ENCODE measurements at regions not wholly inside any gene's neighbourhood (a gene's known extent, or its start where the extent isn't known, plus 50 kb on each side); places are given as distances from the start of the nearest gene placed in this dataset.

DNA sequence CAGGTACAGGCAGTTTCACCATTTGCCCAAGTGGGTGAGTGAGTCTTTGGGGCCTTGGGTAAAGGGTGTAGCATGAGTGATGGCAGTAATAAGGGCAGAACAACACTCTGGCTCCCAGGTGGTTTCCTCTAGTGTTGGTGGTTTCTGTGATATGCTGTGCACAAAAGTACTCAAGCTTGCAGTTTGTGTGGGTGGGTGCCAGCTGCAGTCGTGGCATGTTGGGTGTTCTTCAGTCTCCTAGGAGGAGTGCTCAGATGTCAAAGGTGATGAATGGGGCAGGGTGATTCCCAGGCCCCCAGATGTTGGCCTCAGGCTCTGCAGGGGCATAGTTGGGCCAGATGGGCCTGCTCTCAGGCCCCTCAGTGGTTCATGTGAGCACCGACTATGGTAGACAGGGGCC lies 166.1 kb upstream of the KLF8 start:
- no peak overlapping the region for H3K56ac ChIP-seq (ENCODE audit: low read length)
- H2BK5ac ChIP-seq (ENCODE audit: low read length): no peak overlapping the region
- H3K18ac ChIP-seq (ENCODE audit: low read length): no peak overlapping the region
- no peak overlapping the region for H3K4me2 ChIP-seq (ENCODE audit: low read length)
- no peaks in the 10 kb centered on the region for H3K4me1 ChIP-seq (ENCODE audit: control insufficient read depth, low read depth, low read length)
- no peaks in the 10 kb centered on the region for H3K36me3 ChIP-seq (ENCODE audit: control insufficient read depth, insufficient read depth, low read length)
- no peak overlapping the region for H2BK120ac ChIP-seq (ENCODE audit: low read depth, low read length)
- no peak overlapping the region for H3K4me3 ChIP-seq (ENCODE audit: low read length)
- WGBS (ENCODE audit: extremely low coverage, insufficient coverage, low lambda C conversion rate): no CpG with 5 or more reads among the region's 2 CpGs
- H2BK15ac ChIP-seq (replicated peaks; ENCODE audit: low read depth): no peak overlapping the region
- H3K79me1 ChIP-seq (ENCODE audit: low read length): no peaks in the 10 kb centered on the region
- no peak overlapping the region for H3K27ac ChIP-seq (ENCODE audit: low read depth, low read length)
- H4K5ac ChIP-seq (ENCODE audit: low read length): no peak overlapping the region
- DNase-seq: no peak
- H3K27me3 ChIP-seq (ENCODE audit: insufficient read depth, low read length, poor library complexity): no peaks in the 10 kb centered on the region
- H2AK5ac ChIP-seq (ENCODE audit: low read length): no peak overlapping the region
- H3K9ac ChIP-seq (ENCODE audit: low read length): no peak overlapping the region
- no peak overlapping the region for H4K8ac ChIP-seq (ENCODE audit: low read depth, low read length)
- no peak overlapping the region for H3K23ac ChIP-seq (ENCODE audit: low read length)
- H3K4ac ChIP-seq (ENCODE audit: low read depth, low read length): no peak overlapping the region
- H3K79me2 ChIP-seq (ENCODE audit: control insufficient read depth, insufficient read depth, low read length): peaks cover 1% of the 10 kb centered on the region

- Histone ChIP-seq H3K23ac (ENCODE audit: low read length) (no peak overlapping the region), H4K5ac (ENCODE audit: low read length) (no peak overlapping the region), H3K79me2 (ENCODE audit: control insufficient read depth, insufficient read depth, low read length) (peaks cover 1% of the 10 kb centered on the region), H3K36me3 (ENCODE audit: control insufficient read depth, insufficient read depth, low read length) (no peaks in the 10 kb centered on the region), H3K4ac (ENCODE audit: low read depth, low read length) (no peak overlapping the region), H3K4me2 (ENCODE audit: low read length) (no peak overlapping the region), H2BK15ac (replicated peaks; ENCODE audit: low read depth) (no peak overlapping the region), H4K8ac (ENCODE audit: low read depth, low read length) (no peak overlapping the region), H2AK5ac (ENCODE audit: low read length) (no peak overlapping the region), H3K4me1 (ENCODE audit: control insufficient read depth, low read depth, low read length) (no peaks in the 10 kb centered on the region), H3K27me3 (ENCODE audit: insufficient read depth, low read length, poor library complexity) (no peaks in the 10 kb centered on the region), H3K9ac (ENCODE audit: low read length) (no peak overlapping the region), H2BK120ac (ENCODE audit: low read depth, low read length) (no peak overlapping the region), H2BK5ac (ENCODE audit: low read length) (no peak overlapping the region), H3K18ac (ENCODE audit: low read length) (no peak overlapping the region), H3K56ac (ENCODE audit: low read length) (no peak overlapping the region), H3K4me3 (ENCODE audit: low read length) (no peak overlapping the region), H3K79me1 (ENCODE audit: low read length) (no peaks in the 10 kb centered on the region), H3K27ac (ENCODE audit: low read depth, low read length) (no peak overlapping the region)
- WGBS (ENCODE audit: extremely low coverage, insufficient coverage, low lambda C conversion rate): no CpG with 5 or more reads among the region's 4 CpGs
- DNase-seq: no peak
Measured at GRCh38 chrX:56068274-56068758, 163.8 kb upstream of the KLF8 start.

- Histone ChIP-seq H3K36me3 (ENCODE audit: control insufficient read depth, insufficient read depth, low read length) (no peaks in the 10 kb centered on the region), H3K4me2 (ENCODE audit: low read length) (no peak overlapping the region), H3K4me1 (ENCODE audit: control insufficient read depth, low read depth, low read length) (no peaks in the 10 kb centered on the region), H3K23ac (ENCODE audit: low read length) (no peak overlapping the region), H2BK120ac (ENCODE audit: low read depth, low read length) (no peak overlapping the region), H4K5ac (ENCODE audit: low read length) (no peak overlapping the region), H3K4ac (ENCODE audit: low read depth, low read length) (no peak overlapping the region), H3K9ac (ENCODE audit: low read length) (no peak overlapping the region), H2AK5ac (ENCODE audit: low read length) (no peak overlapping the region), H2BK5ac (ENCODE audit: low read length) (no peak overlapping the region), H3K27ac (ENCODE audit: low read depth, low read length) (no peak overlapping the region), H2BK15ac (replicated peaks; ENCODE audit: low read depth) (no peak overlapping the region), H3K27me3 (ENCODE audit: insufficient read depth, low read length, poor library complexity) (no peaks in the 10 kb centered on the region), H3K79me1 (ENCODE audit: low read length) (no peaks in the 10 kb centered on the region), H3K79me2 (ENCODE audit: control insufficient read depth, insufficient read depth, low read length) (peaks cover 1% of the 10 kb centered on the region), H3K18ac (ENCODE audit: low read length) (no peak overlapping the region), H4K8ac (ENCODE audit: low read depth, low read length) (no peak overlapping the region), H3K4me3 (ENCODE audit: low read length) (no peak overlapping the region), H3K56ac (ENCODE audit: low read length) (no peak overlapping the region)
- WGBS (ENCODE audit: extremely low coverage, insufficient coverage, low lambda C conversion rate): no CpG with 5 or more reads among the region's 9 CpGs
- no peak for DNase-seq
Measured at GRCh38 chrX:56069299-56069931, 162.7 kb upstream of the KLF8 start.

DNA sequence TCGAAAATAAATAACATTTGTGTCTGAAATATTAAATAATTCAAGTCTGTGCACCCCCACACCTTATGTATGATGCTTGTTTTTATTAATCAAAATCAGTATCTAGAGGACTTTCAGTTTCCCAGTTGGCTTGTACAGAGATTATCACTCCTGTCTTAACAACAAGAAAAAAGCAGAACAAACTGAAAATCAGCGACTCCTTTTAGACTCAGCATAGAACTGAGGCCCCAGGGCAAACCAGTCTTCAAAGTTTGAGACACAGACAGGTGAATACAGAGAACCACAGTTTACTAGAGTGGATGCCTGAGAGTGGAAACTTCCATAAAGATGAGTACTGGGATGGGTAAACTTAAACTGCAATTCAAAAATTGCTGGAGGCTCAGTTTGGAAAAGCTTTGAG lies 142.8 kb upstream of the KLF8 start:
- Histone ChIP-seq H3K27ac (ENCODE audit: low read depth, low read length) (no peak overlapping the region), H3K18ac (ENCODE audit: low read length) (no peak overlapping the region), H3K23ac (ENCODE audit: low read length) (no peak overlapping the region), H4K5ac (ENCODE audit: low read length) (no peak overlapping the region), H3K36me3 (ENCODE audit: control insufficient read depth, insufficient read depth, low read length) (no peaks in the 10 kb centered on the region), H3K79me1 (ENCODE audit: low read length) (no peaks in the 10 kb centered on the region), H3K4ac (ENCODE audit: low read depth, low read length) (no peak overlapping the region), H2BK5ac (ENCODE audit: low read length) (no peak overlapping the region), H3K79me2 (ENCODE audit: control insufficient read depth, insufficient read depth, low read length) (no peaks in the 10 kb centered on the region), H3K56ac (ENCODE audit: low read length) (no peak overlapping the region), H2AK5ac (ENCODE audit: low read length) (no peak overlapping the region), H2BK15ac (replicated peaks; ENCODE audit: low read depth) (no peak overlapping the region), H3K4me1 (ENCODE audit: control insufficient read depth, low read depth, low read length) (no peaks in the 10 kb centered on the region), H3K4me2 (ENCODE audit: low read length) (no peak overlapping the region), H3K4me3 (ENCODE audit: low read length) (no peak overlapping the region), H2BK120ac (ENCODE audit: low read depth, low read length) (no peak overlapping the region), H3K9ac (ENCODE audit: low read length) (no peak overlapping the region), H3K27me3 (ENCODE audit: insufficient read depth, low read length, poor library complexity) (no peaks in the 10 kb centered on the region), H4K8ac (ENCODE audit: low read depth, low read length) (no peak overlapping the region)
- no CpG with 5 or more reads among the region's 2 CpGs for whole genome bisulfite sequencing (ENCODE audit: extremely low coverage, insufficient coverage, low lambda C conversion rate)
- DNase-seq: no peak

DNA sequence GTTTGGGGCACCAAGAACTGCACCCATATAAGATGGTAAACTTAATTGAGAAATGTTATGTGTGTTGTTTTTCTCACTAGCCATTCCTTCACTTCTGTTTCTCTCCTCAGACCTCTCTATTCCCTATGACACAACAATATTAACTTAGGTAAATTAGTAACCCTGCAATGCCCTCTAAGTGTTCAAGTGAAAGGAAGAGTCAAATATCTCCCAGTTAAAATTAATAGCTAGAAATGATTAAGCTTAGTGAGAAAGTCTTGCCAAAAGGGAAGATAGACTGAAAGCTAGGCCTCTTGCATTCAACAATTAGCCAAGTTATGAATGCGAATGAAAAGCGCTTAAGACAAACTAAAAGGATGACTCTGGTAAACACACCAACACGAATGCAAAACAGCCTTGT lies 132.9 kb upstream of the KLF8 start:
- Histone ChIP-seq H2BK120ac (ENCODE audit: low read depth, low read length) (no peak overlapping the region), H3K79me1 (ENCODE audit: low read length) (no peaks in the 10 kb centered on the region), H3K4ac (ENCODE audit: low read depth, low read length) (no peak overlapping the region), H3K27me3 (ENCODE audit: insufficient read depth, low read length, poor library complexity) (no peaks in the 10 kb centered on the region), H2AK5ac (ENCODE audit: low read length) (no peak overlapping the region), H4K8ac (ENCODE audit: low read depth, low read length) (no peak overlapping the region), H3K79me2 (ENCODE audit: control insufficient read depth, insufficient read depth, low read length) (no peaks in the 10 kb centered on the region), H3K4me1 (ENCODE audit: control insufficient read depth, low read depth, low read length) (no peaks in the 10 kb centered on the region), H2BK5ac (ENCODE audit: low read length) (no peak overlapping the region), H2BK15ac (replicated peaks; ENCODE audit: low read depth) (no peak overlapping the region), H3K18ac (ENCODE audit: low read length) (no peak overlapping the region), H3K23ac (ENCODE audit: low read length) (no peak overlapping the region), H3K4me2 (ENCODE audit: low read length) (no peak overlapping the region), H3K9ac (ENCODE audit: low read length) (no peak overlapping the region), H3K56ac (ENCODE audit: low read length) (no peak overlapping the region), H3K27ac (ENCODE audit: low read depth, low read length) (no peak overlapping the region), H3K36me3 (ENCODE audit: control insufficient read depth, insufficient read depth, low read length) (no peaks in the 10 kb centered on the region), H4K5ac (ENCODE audit: low read length) (no peak overlapping the region), H3K4me3 (ENCODE audit: low read length) (no peak overlapping the region)
- no CpG with 5 or more reads among the region's 3 CpGs for WGBS (ENCODE audit: extremely low coverage, insufficient coverage, low lambda C conversion rate)
- DNase-seq: no peak

GRCh38 chrX:56107320-56107719 lies 124.8 kb upstream of the KLF8 start:
- H3K79me1 ChIP-seq (ENCODE audit: low read length): no peaks in the 10 kb centered on the region
- no peak overlapping the region for H3K23ac ChIP-seq (ENCODE audit: low read length)
- no CpG with 5 or more reads among the region's 12 CpGs for WGBS (ENCODE audit: extremely low coverage, insufficient coverage, low lambda C conversion rate)
- H4K5ac ChIP-seq (ENCODE audit: low read length): no peak overlapping the region
- no peak overlapping the region for H4K8ac ChIP-seq (ENCODE audit: low read depth, low read length)
- H3K27ac ChIP-seq (ENCODE audit: low read depth, low read length): no peak overlapping the region
- H3K9ac ChIP-seq (ENCODE audit: low read length): no peak overlapping the region
- H3K4me2 ChIP-seq (ENCODE audit: low read length): no peak overlapping the region
- no peak overlapping the region for H2AK5ac ChIP-seq (ENCODE audit: low read length)
- no peak overlapping the region for H3K4ac ChIP-seq (ENCODE audit: low read depth, low read length)
- no peak overlapping the region for H3K4me3 ChIP-seq (ENCODE audit: low read length)
- no peak overlapping the region for H2BK5ac ChIP-seq (ENCODE audit: low read length)
- no peaks in the 10 kb centered on the region for H3K4me1 ChIP-seq (ENCODE audit: control insufficient read depth, low read depth, low read length)
- DNase-seq: no peak
- H3K27me3 ChIP-seq (ENCODE audit: insufficient read depth, low read length, poor library complexity): no peaks in the 10 kb centered on the region
- no peak overlapping the region for H3K56ac ChIP-seq (ENCODE audit: low read length)
- H2BK120ac ChIP-seq (ENCODE audit: low read depth, low read length): no peak overlapping the region
- H3K36me3 ChIP-seq (ENCODE audit: control insufficient read depth, insufficient read depth, low read length): no peaks in the 10 kb centered on the region
- H3K79me2 ChIP-seq (ENCODE audit: control insufficient read depth, insufficient read depth, low read length): no peaks in the 10 kb centered on the region
- no peak overlapping the region for H3K18ac ChIP-seq (ENCODE audit: low read length)
- no peak overlapping the region for H2BK15ac ChIP-seq (replicated peaks; ENCODE audit: low read depth)
